Fibroblast of lung (primary cell): ENCODE measurements at regions not wholly inside any gene's neighbourhood (a gene's known extent, or its start where the extent isn't known, plus 50 kb on each side); places are given as distances from the start of the nearest gene placed in this dataset.
"Not testable (repeated sequence)": the region's sequence is repeated elsewhere in the genome, so short reads cannot be mapped to it uniquely, and the experiment has no call there.

Experiments used
- DNase-seq, 2 donors: peaks; one replicate each; pipeline versions ENCODE4 v3.0.0 to v3.0.0-alpha.2; 2010; ENCODE audit warnings: low read depth in 2 of 2
- H2AFZ ChIP-seq: 2 replicates; pipeline ENCODE4 v1.5.1; 2012; ENCODE audit warnings: low read length, control low read depth, inconsistent platforms
- H3K27ac ChIP-seq: 2 replicates; pipeline ENCODE4 v1.5.1; 2011; ENCODE audit warnings: low read length, control low read depth; ENCODE audit not compliant: insufficient read depth
- H3K27me3 ChIP-seq: 2 replicates; pipeline ENCODE4 v1.5.1; 2011; ENCODE audit warnings: mild to moderate bottlenecking, low read length; ENCODE audit not compliant: control insufficient read depth, insufficient read depth
- H3K36me3 ChIP-seq: 2 replicates; pipeline ENCODE4 v1.5.1; 2011; ENCODE audit warnings: low read length; ENCODE audit not compliant: control insufficient read depth, insufficient read depth
- H3K4me1 ChIP-seq: 2 replicates; pipeline ENCODE4 v1.5.1; 2011; ENCODE audit warnings: low read length; ENCODE audit not compliant: control insufficient read depth, insufficient read depth; ENCODE audit errors: extremely low read depth
- H3K4me2 ChIP-seq: 2 replicates; pipeline ENCODE4 v1.5.1; 2011; ENCODE audit warnings: low read length, control low read depth; ENCODE audit not compliant: insufficient read depth; ENCODE audit errors: extremely low read depth
- H3K4me3 ChIP-seq, 4 experiments: fragments of 200-600 bp in 1 of 4; sonication (generic) in 1 of 4; replicated peaks in 1 of 4; 2 replicates each; pipeline ENCODE4 v1.5.1; 2011 to 2016; ENCODE audit warnings: low read length in 4 of 4, low read depth in 3 of 4, mild to moderate bottlenecking in 3 of 4, control low read depth in 2 of 4, inconsistent platforms in 1 of 4, mixed read lengths in 1 of 4; ENCODE audit not compliant: insufficient read depth in 1 of 4; ENCODE audit errors: control extremely low read depth in 1 of 4
- H3K79me2 ChIP-seq: 2 replicates; pipeline ENCODE4 v1.5.1; 2012; ENCODE audit warnings: mild to moderate bottlenecking, low read length, inconsistent platforms; ENCODE audit not compliant: control insufficient read depth, insufficient read depth
- H3K9ac ChIP-seq: 2 replicates; pipeline ENCODE4 v1.5.1; 2011; ENCODE audit warnings: mild to moderate bottlenecking, low read length, control low read depth; ENCODE audit not compliant: insufficient read depth
- H3K9me3 ChIP-seq: 2 replicates; pipeline ENCODE4 v1.5.1; 2012; ENCODE audit warnings: low read depth, low read length; ENCODE audit not compliant: control insufficient read depth, insufficient read depth
- H4K20me1 ChIP-seq: 2 replicates; pipeline ENCODE4 v1.5.1; 2011; ENCODE audit warnings: low read length; ENCODE audit not compliant: control insufficient read depth, insufficient read depth; ENCODE audit errors: extremely low read depth
- EZH2 ChIP-seq: IDR thresholded peaks from 2 replicates; pipeline ENCODE4 v1.5.1; 2012; ENCODE audit warnings: low read length, control low read depth, mild to moderate bottlenecking; ENCODE audit errors: missing control alignments
- TF ChIP-seq, protein P1 (sequence below), 2 donors: IDR thresholded peaks in 1 of 2; conservative IDR thresholded peaks in 1 of 2; 1 replicate in 1 of 2; 2 replicates in 1 of 2; pipeline ENCODE4 v1.5.1; 2011 to 2012; ENCODE audit warnings: low read length in 2 of 2, control low read depth in 1 of 2, inconsistent platforms in 1 of 2, low read depth in 1 of 2, mild to moderate bottlenecking in 1 of 2

DNA sequence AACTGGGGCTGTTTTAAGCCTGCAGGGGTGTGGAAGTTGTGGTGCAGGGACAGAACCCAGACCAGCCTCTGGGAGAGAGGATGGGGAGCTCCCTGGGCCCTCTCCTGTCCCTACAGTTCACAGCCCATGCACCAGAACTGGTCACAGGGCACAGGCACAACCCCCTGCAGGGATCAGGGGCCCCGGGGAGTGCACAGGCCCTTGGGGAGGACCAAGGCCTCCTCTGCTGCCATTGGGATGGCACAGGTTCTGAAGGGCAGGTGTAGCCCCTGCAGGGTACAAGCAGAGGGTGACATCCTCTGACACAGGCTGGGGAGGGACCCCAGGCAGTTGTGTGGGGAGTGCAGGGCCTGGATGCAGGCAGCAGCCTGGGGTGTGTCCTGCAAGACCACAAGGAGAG is 66.4 kb upstream of the SFSWAP start:
- Histone ChIP-seq H3K4me2 (no peak overlapping the region), H3K36me3 (no peaks in the 10 kb centered on the region), H3K4me3 (no peak overlapping the region), H3K27ac (no peak overlapping the region), H4K20me1 (no peaks in the 10 kb centered on the region), H3K4me1 (no peaks in the 10 kb centered on the region), H3K27me3 (no peaks in the 10 kb centered on the region), H3K9ac (no peak overlapping the region), H2AFZ (no peak overlapping the region), H3K79me2 (no peaks in the 10 kb centered on the region), H3K9me3 (no peaks in the 10 kb centered on the region)
- DNase-seq = no peak
- no peak for TF ChIP-seq EZH2
- TF ChIP-seq, protein P1, sequence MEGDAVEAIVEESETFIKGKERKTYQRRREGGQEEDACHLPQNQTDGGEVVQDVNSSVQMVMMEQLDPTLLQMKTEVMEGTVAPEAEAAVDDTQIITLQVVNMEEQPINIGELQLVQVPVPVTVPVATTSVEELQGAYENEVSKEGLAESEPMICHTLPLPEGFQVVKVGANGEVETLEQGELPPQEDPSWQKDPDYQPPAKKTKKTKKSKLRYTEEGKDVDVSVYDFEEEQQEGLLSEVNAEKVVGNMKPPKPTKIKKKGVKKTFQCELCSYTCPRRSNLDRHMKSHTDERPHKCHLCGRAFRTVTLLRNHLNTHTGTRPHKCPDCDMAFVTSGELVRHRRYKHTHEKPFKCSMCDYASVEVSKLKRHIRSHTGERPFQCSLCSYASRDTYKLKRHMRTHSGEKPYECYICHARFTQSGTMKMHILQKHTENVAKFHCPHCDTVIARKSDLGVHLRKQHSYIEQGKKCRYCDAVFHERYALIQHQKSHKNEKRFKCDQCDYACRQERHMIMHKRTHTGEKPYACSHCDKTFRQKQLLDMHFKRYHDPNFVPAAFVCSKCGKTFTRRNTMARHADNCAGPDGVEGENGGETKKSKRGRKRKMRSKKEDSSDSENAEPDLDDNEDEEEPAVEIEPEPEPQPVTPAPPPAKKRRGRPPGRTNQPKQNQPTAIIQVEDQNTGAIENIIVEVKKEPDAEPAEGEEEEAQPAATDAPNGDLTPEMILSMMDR (conservative IDR thresholded peaks at IDR 0.05 in 1 of 2, IDR thresholded peaks at IDR 0.05 in 1 of 2; ENCODE audit: low read depth in 1 of 2, low read length in 2 of 2) = no peak

DNA sequence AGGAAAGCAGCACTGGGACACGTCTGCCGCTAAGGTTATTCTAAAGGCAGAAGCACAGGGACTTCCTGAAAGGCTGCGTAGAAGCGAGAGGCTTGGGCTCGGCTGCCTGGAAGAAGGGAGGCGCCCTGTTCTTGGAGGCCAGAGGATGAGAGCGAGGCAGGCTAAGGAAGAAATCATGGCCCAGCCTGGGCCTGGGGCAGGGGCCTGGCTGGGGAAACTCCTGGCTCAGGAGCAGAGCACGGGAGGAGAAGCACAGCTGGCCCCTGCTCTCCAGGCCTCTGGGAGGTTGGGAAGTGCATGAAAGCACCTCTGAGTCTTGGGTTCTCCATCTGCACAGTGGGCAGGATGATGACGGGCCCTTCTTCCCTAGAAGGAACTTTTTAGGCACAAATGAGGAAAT is 66.0 kb upstream of the SFSWAP start:
- not testable (repeated sequence) for H3K27ac ChIP-seq, H4K20me1 ChIP-seq, H3K9ac ChIP-seq, H3K79me2 ChIP-seq, H2AFZ ChIP-seq, H3K4me3 ChIP-seq, H3K9me3 ChIP-seq, H3K4me1 ChIP-seq, H3K27me3 ChIP-seq, DNase-seq, H3K4me2 ChIP-seq, H3K36me3 ChIP-seq

DNA sequence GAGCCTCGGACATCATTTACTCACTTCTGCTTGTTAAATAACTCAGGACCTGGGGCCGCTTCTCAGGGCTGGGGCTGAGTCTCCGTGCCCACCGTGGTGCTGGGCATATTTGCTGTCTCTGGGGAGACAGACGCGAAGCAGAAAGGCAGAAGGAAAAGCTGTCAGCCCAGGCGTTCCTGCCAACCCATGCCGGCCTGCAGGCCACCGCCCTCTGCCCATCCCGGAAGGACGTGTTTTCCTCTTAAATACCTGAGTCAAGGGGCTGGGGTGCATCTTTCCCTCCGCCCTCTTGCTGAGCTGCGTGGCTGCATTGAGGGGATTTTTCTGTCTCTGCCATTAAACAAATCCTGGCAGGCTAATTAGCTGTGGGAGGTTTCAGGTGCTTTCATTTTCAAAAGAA is 65.3 kb upstream of the SFSWAP start:
- not testable (repeated sequence) for H3K4me1 ChIP-seq, DNase-seq, H3K79me2 ChIP-seq, H3K36me3 ChIP-seq, H3K4me2 ChIP-seq, H3K9me3 ChIP-seq, H2AFZ ChIP-seq, H4K20me1 ChIP-seq, H3K27me3 ChIP-seq, H3K9ac ChIP-seq, H3K27ac ChIP-seq, H3K4me3 ChIP-seq

DNA sequence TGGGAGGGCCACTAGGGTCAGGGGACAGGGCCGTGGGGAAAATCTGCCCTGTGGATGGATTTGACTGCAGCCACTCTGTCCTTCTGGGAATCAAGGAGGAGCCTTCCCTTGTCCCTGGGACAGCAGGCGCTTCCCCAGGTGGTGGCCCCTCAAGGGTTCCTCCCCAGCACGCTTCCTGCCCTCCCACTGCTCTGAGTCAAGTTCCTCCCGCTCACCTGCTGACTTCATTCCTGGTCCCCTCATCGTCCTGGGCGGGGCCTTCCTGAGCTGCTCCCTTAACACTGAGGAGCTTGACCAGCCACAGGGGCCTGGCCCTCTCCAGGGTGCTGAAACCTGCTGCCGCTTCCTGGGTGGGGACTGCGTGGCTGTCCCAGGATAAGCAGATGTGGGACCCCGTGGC is 64.4 kb upstream of the SFSWAP start:
- not testable (repeated sequence) for DNase-seq, H3K4me3 ChIP-seq, H3K4me2 ChIP-seq, H3K27ac ChIP-seq, H4K20me1 ChIP-seq, H3K9ac ChIP-seq, H3K27me3 ChIP-seq, H3K36me3 ChIP-seq, H3K9me3 ChIP-seq, H2AFZ ChIP-seq, H3K79me2 ChIP-seq, H3K4me1 ChIP-seq
